Endodermal cell (in vitro differentiated cells): ENCODE measurements at regions not wholly inside any gene's neighbourhood (a gene's known extent, or its start where the extent isn't known, plus 50 kb on each side); places are given as distances from the start of the nearest gene placed in this dataset.

Experiments used
- DNase-seq: peaks from one replicate; pipeline ENCODE4 v3.0.0-alpha.2; 2017
- H3K27ac ChIP-seq: 2 replicates; pipeline ENCODE4 v1.5.1; 2013; ENCODE audit warnings: mild to moderate bottlenecking, low read depth, low read length, moderate library complexity
- H3K27me3 ChIP-seq: 2 replicates; pipeline ENCODE4 v1.6.1; 2013; ENCODE audit warnings: mild to moderate bottlenecking, low read length, moderate library complexity; ENCODE audit not compliant: insufficient read depth, control insufficient read depth, poor library complexity, severe bottlenecking
- H3K36me3 ChIP-seq: 2 replicates; pipeline ENCODE4 v1.7.0; 2013; ENCODE audit warnings: mild to moderate bottlenecking, low read length, moderate library complexity; ENCODE audit not compliant: control insufficient read depth, insufficient read depth
- H3K4me1 ChIP-seq: one replicate; pipeline ENCODE4 v1.7.0; 2013; ENCODE audit warnings: low read length; ENCODE audit not compliant: control insufficient read depth, insufficient read depth
- H3K4me3 ChIP-seq: 2 replicates; pipeline ENCODE4 v1.5.1; 2013; ENCODE audit warnings: mild to moderate bottlenecking, low read length, moderate library complexity
- H3K9ac ChIP-seq: 2 replicates; pipeline ENCODE4 v1.6.1; 2013; ENCODE audit warnings: mild to moderate bottlenecking, low read length, moderate library complexity; ENCODE audit not compliant: poor library complexity, severe bottlenecking; ENCODE audit errors: extremely low read depth
- H3K9me3 ChIP-seq: 2 replicates; pipeline ENCODE4 v1.6.1; 2013; ENCODE audit warnings: mild to moderate bottlenecking, low read length, moderate library complexity; ENCODE audit not compliant: control insufficient read depth
- H3K27ac Mint-ChIP-seq: 2 replicates; pipeline ENCODE4 v1.8.0; 2020; ENCODE audit warnings: mixed read lengths
- H3K27me3 Mint-ChIP-seq: 2 replicates; pipeline ENCODE4 v1.8.0; 2021; ENCODE audit warnings: mild to moderate bottlenecking, mixed read lengths; ENCODE audit not compliant: insufficient read depth
- H3K36me3 Mint-ChIP-seq: 2 replicates; pipeline ENCODE4 v1.8.0; 2020; ENCODE audit warnings: low read depth, mixed read lengths
- H3K4me1 Mint-ChIP-seq: 2 replicates; pipeline ENCODE4 v1.8.0; 2020; ENCODE audit warnings: mixed read lengths
- H3K4me3 Mint-ChIP-seq: 2 replicates; pipeline ENCODE4 v1.8.0; 2020; ENCODE audit warnings: mild to moderate bottlenecking, moderate library complexity, mixed read lengths
- H3K9me3 Mint-ChIP-seq: 2 replicates; pipeline ENCODE4 v1.8.0; 2020; ENCODE audit warnings: mild to moderate bottlenecking, mixed read lengths
- WGBS, 2 experiments: methylation state at CpG; one replicate each; pipeline versions ENCODE4 v1.1.5 to v1.1.7; 2013; ENCODE audit warnings: missing lambda C conversion rate in 2 of 2, mixed read lengths in 1 of 2; ENCODE audit not compliant: insufficient coverage in 1 of 2, insufficient read length in 1 of 2; 5-methylcytosine and 5-hydroxymethylcytosine counted together
- TF ChIP-seq, protein P1 (sequence below): fragments of 200-600 bp; sonication (generic); conservative IDR thresholded peaks from 2 replicates; pipeline ENCODE4 v1.5.0; 2021; ENCODE audit warnings: antibody characterized with exemption, mild to moderate bottlenecking

DNA sequence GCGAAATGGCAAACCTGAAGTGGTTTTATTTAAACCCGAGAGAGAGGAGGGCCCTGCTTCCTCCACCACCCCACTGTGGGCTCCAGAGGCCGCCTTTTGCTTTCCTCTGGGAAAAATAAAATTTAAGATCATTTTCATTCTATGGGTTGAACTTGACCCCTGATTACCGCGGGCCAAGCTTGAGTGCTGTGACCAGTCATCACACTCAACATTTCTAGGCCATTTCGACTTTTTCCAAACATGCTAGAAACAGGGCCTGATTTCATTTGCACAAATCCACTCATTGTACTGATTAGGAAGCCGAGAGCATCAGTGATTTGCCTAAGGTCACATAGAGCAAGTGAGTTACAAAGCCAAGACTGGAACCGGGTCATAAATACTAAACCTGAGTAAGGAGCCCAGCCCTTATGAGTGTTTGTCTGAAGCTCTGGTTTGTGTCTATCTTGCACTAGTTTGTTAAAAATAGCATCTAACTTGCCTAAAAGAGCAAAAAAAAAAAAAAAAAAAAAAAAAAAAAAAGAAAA lies 179.7 kb downstream of the DLL1 start:
- TF ChIP-seq, protein P1, sequence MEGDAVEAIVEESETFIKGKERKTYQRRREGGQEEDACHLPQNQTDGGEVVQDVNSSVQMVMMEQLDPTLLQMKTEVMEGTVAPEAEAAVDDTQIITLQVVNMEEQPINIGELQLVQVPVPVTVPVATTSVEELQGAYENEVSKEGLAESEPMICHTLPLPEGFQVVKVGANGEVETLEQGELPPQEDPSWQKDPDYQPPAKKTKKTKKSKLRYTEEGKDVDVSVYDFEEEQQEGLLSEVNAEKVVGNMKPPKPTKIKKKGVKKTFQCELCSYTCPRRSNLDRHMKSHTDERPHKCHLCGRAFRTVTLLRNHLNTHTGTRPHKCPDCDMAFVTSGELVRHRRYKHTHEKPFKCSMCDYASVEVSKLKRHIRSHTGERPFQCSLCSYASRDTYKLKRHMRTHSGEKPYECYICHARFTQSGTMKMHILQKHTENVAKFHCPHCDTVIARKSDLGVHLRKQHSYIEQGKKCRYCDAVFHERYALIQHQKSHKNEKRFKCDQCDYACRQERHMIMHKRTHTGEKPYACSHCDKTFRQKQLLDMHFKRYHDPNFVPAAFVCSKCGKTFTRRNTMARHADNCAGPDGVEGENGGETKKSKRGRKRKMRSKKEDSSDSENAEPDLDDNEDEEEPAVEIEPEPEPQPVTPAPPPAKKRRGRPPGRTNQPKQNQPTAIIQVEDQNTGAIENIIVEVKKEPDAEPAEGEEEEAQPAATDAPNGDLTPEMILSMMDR, result no peak
- no peak overlapping the region for H3K4me3 Mint-ChIP-seq
- no peaks in the 10 kb centered on the region for H3K27me3 Mint-ChIP-seq
- 87 to 93% methylated on average over 6 to 8 of the region's 8 CpGs for WGBS, 2 experiments
- Histone ChIP-seq H3K36me3 (no peaks in the 10 kb centered on the region), H3K27ac (no peak overlapping the region), H3K9ac (no peak overlapping the region), H3K4me3 (no peak overlapping the region), H3K27me3 (no peaks in the 10 kb centered on the region), H3K9me3 (no peaks in the 10 kb centered on the region), H3K4me1 (no peaks in the 10 kb centered on the region)
- no peak for DNase-seq
- no peaks in the 10 kb centered on the region for H3K9me3 Mint-ChIP-seq
- no peaks in the 10 kb centered on the region for H3K4me1 Mint-ChIP-seq
- H3K36me3 Mint-ChIP-seq, result no peaks in the 10 kb centered on the region
- H3K27ac Mint-ChIP-seq, result no peak overlapping the region

DNA sequence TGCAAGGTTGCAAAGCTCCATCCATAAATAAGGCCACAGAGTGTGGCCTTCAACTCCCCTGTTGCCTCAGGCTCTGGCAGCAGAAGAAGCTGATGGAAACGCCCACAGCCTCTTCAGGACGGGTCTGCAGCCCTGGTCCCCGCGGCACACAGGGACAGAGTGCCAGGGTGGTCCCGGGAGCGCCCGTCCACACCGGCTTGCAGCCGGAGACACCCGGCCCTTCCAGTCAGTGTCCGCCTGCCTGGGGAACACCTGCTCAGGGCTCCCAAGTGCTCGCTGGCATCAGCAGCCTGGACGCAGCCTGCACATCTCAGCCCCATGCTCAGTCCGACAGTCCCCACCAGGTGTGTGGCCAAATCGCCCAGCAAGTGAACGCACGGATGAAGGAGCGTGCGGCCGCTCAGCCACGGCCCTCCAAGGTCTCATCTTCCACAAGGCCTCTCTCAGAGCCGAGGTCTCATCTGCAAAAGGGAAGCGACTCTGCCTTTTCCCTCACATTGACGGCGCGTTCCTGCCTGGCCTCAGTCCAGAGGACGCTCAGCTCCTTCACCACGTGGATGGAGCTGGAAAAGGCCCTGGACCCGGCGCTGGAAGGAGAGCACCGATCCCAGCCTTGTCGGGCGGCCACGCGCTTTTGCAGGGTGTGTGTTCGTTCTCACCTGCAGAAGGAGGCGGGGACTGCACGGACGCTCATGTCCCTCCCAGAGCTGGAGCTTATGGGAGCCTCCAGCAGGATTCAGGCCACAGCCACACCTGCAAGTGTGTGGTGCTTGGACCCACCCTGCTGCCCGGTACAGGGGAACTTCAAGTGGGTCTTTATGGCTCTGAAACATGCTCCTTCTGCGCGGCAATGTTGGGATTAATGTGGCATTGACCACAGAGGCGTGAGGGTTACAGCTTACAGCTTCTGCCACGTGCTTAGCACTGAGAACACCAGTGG lies 180.4 kb downstream of the DLL1 start:
- no peaks in the 10 kb centered on the region for H3K9me3 Mint-ChIP-seq
- H3K4me3 Mint-ChIP-seq, result no peak overlapping the region
- TF ChIP-seq, protein P1, result no peak
- Histone ChIP-seq H3K27me3 (no peaks in the 10 kb centered on the region), H3K9me3 (no peaks in the 10 kb centered on the region), H3K36me3 (no peaks in the 10 kb centered on the region), H3K27ac (no peak overlapping the region), H3K9ac (no peak overlapping the region), H3K4me3 (no peak overlapping the region), H3K4me1 (no peaks in the 10 kb centered on the region)
- no peaks in the 10 kb centered on the region for H3K27me3 Mint-ChIP-seq
- peak; percentile 30 for DNase-seq
- no peaks in the 10 kb centered on the region for H3K36me3 Mint-ChIP-seq
- no peaks in the 10 kb centered on the region for H3K4me1 Mint-ChIP-seq
- WGBS, 2 experiments, result 89 to 95% methylated on average over 31 to 44 of the region's 44 CpGs
- no peak overlapping the region for H3K27ac Mint-ChIP-seq

DNA sequence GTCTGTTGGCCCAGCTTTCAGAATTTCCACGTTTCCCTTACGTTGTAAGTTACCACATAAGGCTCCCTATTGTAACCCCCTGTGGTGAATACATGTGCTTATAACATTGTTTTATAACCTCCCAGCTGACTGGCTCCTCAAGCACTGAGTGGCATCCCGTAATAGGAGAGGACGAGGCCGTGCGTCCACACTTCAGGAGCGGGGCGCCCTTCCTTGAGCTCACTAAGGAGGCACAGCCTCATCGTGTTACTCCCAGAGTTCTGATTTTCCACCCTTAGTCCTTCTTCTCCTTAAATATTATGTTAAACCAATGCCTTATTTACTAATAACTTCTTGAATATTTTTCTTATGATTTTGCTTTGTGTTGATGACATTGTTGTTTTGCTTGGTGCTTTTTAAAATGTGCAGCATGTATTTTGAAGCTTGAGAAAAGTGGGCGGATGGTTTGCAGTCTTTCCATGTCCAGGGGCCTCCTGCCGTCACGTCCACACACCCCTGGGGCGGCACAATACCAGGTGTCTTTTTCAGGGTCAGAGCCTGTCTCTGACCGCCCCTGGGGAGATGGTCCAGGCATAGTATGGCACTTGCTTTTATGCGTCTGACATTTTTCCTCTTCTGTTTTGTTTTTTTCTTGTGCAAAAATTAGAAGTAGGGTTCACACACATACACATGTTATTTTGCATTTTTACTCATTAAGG lies 181.8 kb downstream of the DLL1 start:
- Histone ChIP-seq H3K27me3 (no peaks in the 10 kb centered on the region), H3K27ac (no peak overlapping the region), H3K9ac (no peak overlapping the region), H3K4me1 (no peaks in the 10 kb centered on the region), H3K36me3 (no peaks in the 10 kb centered on the region), H3K9me3 (no peaks in the 10 kb centered on the region), H3K4me3 (no peak overlapping the region)
- peak; percentile 32 for DNase-seq
- Mint-ChIP-seq H3K27me3 (no peaks in the 10 kb centered on the region), H3K4me3 (no peak overlapping the region), H3K27ac (no peak overlapping the region), H3K36me3 (no peaks in the 10 kb centered on the region), H3K4me1 (no peaks in the 10 kb centered on the region), H3K9me3 (no peaks in the 10 kb centered on the region)
- WGBS, 2 experiments, result 92 to 95% methylated on average over 13 to 15 of the region's 15 CpGs
- TF ChIP-seq, protein P1, result no peak
